A673 (cell line): ENCODE measurements at regions not wholly inside any gene's neighbourhood (a gene's known extent, or its start where the extent isn't known, plus 50 kb on each side); places are given as distances from the start of the nearest gene placed in this dataset.
"Not testable (repeated sequence)": the region's sequence is repeated elsewhere in the genome, so short reads cannot be mapped to it uniquely, and the experiment has no call there.

ENCODE experiments used
- BruUV-seq: library from RNA; stranded (reverse); fragments of 400-500 nt; replicated peaks from 2 replicates; lab custom pipeline; 2021; lab: Mats Ljungman, UMichigan
- CTCF ChIA-PET: fragments of 300-600 bp; sonication (Branson Sonifier 250); formaldehyde crosslinking; loops from one replicate; lab custom pipeline; 2022; ENCODE audit warnings: antibody characterized with exemption; lab: Charles Lee
- POLR2A ChIA-PET: fragments of 300-600 bp; sonication (Branson Sonifier 250); formaldehyde crosslinking; loops from one replicate; lab custom pipeline; 2022; ENCODE audit warnings: antibody characterized with exemption; ENCODE audit not compliant: low non-redundant PET; lab: Charles Lee
- DNase-seq: peaks from one replicate; pipeline ENCODE4 v3.0.0-alpha.2; 2015; ENCODE audit warnings: low spot score
- H3K27ac ChIP-seq: fragments of 200-600 bp; sonication (generic); 2 replicates; pipeline ENCODE4 v1.5.1; 2016; ENCODE audit warnings: mixed run types, low read depth, mild to moderate bottlenecking, mixed read lengths, antibody characterized with exemption, low read length; ENCODE audit not compliant: poor library complexity, severe bottlenecking
- H3K27me3 ChIP-seq: fragments of 200-600 bp; sonication (generic); replicated peaks from 2 replicates; pipeline ENCODE4 v1.6.1; 2017; ENCODE audit warnings: mixed run types, low read depth, mild to moderate bottlenecking, mixed read lengths, antibody characterized with exemption, low read length; ENCODE audit not compliant: insufficient read depth, poor library complexity
- H3K36me3 ChIP-seq: fragments of 200-600 bp; sonication (generic); 2 replicates; pipeline ENCODE4 v1.6.1; 2016; ENCODE audit warnings: mixed run types, mild to moderate bottlenecking, mixed read lengths, antibody characterized with exemption, low read length; ENCODE audit not compliant: insufficient read depth, poor library complexity, severe bottlenecking
- H3K4me1 ChIP-seq: fragments of 200-600 bp; sonication (generic); 2 replicates; pipeline ENCODE4 v1.6.1; 2017; ENCODE audit warnings: mixed run types, mild to moderate bottlenecking, mixed read lengths, antibody characterized with exemption, low read length; ENCODE audit not compliant: insufficient read depth, poor library complexity, severe bottlenecking
- H3K4me3 ChIP-seq: fragments of 200-600 bp; sonication (generic); 2 replicates; pipeline ENCODE4 v1.5.1; 2016; ENCODE audit warnings: low read depth, mixed run types, mild to moderate bottlenecking, mixed read lengths, low read length; ENCODE audit not compliant: poor library complexity, severe bottlenecking
- H3K9me3 ChIP-seq: fragments of 200-600 bp; sonication (generic); 2 replicates; pipeline ENCODE4 v1.6.1; 2016; ENCODE audit warnings: mixed run types, low read depth, mild to moderate bottlenecking, mixed read lengths, antibody characterized with exemption, low read length; ENCODE audit not compliant: poor library complexity, severe bottlenecking
- CTCF ChIP-seq: fragments of 300-800, 200-600 bp; sonication (generic); conservative IDR thresholded peaks from 2 replicates; pipeline ENCODE4 v1.5.1; 2017; ENCODE audit warnings: low read depth, mild to moderate bottlenecking, antibody characterized with exemption, low read length, moderate library complexity, mixed read lengths
- EZH2 ChIP-seq: fragments of 200-600 bp; sonication (generic); IDR thresholded peaks from 2 replicates; pipeline ENCODE4 v1.6.1; 2017; ENCODE audit warnings: borderline replicate concordance, low read depth, mild to moderate bottlenecking, mixed read lengths, antibody characterized with exemption, low read length; ENCODE audit not compliant: poor library complexity, severe bottlenecking
- intact Hi-C: fragments of 100-400 bp; cut with micrococcal nuclease; formaldehyde crosslinking; loops from one replicate; pipeline ENCODE4 v1.10.0; 2022; ENCODE audit not compliant: unreplicated experiment

GRCh38 chr18:1306641-1307040 lies 402.0 kb downstream of the ADCYAP1 start:
- H3K4me1 ChIP-seq, result no peaks in the 10 kb centered on the region
- BruUV-seq, result no TSS peak
- no peak overlapping the region for H3K27ac ChIP-seq
- ChIA-PET POLR2A (no interaction called here), CTCF (no interaction called here)
- TF ChIP-seq EZH2 (no peak), CTCF (no peak)
- H3K36me3 ChIP-seq, result no peaks in the 10 kb centered on the region
- H3K27me3 ChIP-seq, result peaks cover 15% of the 10 kb centered on the region
- H3K4me3 ChIP-seq, result no peak overlapping the region
- no peak for DNase-seq
- intact Hi-C loops, result no loop called here
- H3K9me3 ChIP-seq, result no peaks in the 10 kb centered on the region

- DNase-seq, result no peak
- ChIA-PET POLR2A (no interaction called here), CTCF (no interaction called here)
- Histone ChIP-seq H3K4me1 (no peaks in the 10 kb centered on the region), H3K27me3 (peaks cover 16% of the 10 kb centered on the region), H3K27ac (no peak overlapping the region), H3K36me3 (no peaks in the 10 kb centered on the region), H3K4me3 (no peak overlapping the region), H3K9me3 (no peaks in the 10 kb centered on the region)
- BruUV-seq, result no TSS peak
- intact Hi-C loops, result no loop called here
- no peak for TF ChIP-seq EZH2
- no peak for TF ChIP-seq CTCF
These were observed 404.0 kb downstream of the ADCYAP1 start for GRCh38 chr18:1308686-1309085.

- Histone ChIP-seq H3K27me3 (peaks cover 23% of the 10 kb centered on the region), H3K36me3 (no peaks in the 10 kb centered on the region), H3K4me3 (no peak overlapping the region), H3K9me3 (no peaks in the 10 kb centered on the region), H3K4me1 (no peaks in the 10 kb centered on the region), H3K27ac (no peak overlapping the region)
- BruUV-seq, result no TSS peak
- intact Hi-C loops, result no loop called here
- TF ChIP-seq CTCF (no peak), EZH2 (no peak)
- no peak for DNase-seq
- ChIA-PET CTCF (no interaction called here), POLR2A (no interaction called here)
These were observed 406.7 kb downstream of the ADCYAP1 start for GRCh38 chr18:1311376-1311775.

GRCh38 chr18:1335345-1335744 lies 430.7 kb downstream of the ADCYAP1 start:
- H3K36me3 ChIP-seq, H3K9me3 ChIP-seq, intact Hi-C loops, H3K4me1 ChIP-seq, H3K27me3 ChIP-seq, CTCF ChIA-PET, H3K27ac ChIP-seq, POLR2A ChIA-PET, H3K4me3 ChIP-seq, DNase-seq, BruUV-seq: not testable (repeated sequence)
